H1 (cell line): ENCODE measurements at regions not wholly inside any gene's neighbourhood (a gene's known extent, or its start where the extent isn't known, plus 50 kb on each side); places are given as distances from the start of the nearest gene placed in this dataset.

Experiments used
- BCL11A ChIP-seq, 2 experiments: IDR thresholded peaks; one replicate each; pipeline ENCODE4 v1.6.1; 2011; ENCODE audit warnings: low read depth in 2 of 2, low read length in 2 of 2, mild to moderate bottlenecking in 2 of 2
- CHD1 ChIP-seq: IDR thresholded peaks from 2 replicates; pipeline ENCODE4 v1.6.1; 2012; ENCODE audit warnings: low read depth, low read length, improper control_type of control experiment
- CREB1 ChIP-seq: IDR thresholded peaks from 2 replicates; pipeline ENCODE4 v1.6.1; 2012; ENCODE audit warnings: inconsistent platforms
- EZH2 ChIP-seq: fragments of 200-600 bp; sonication (generic); IDR thresholded peaks from 2 replicates; pipeline ENCODE4 v1.7.1; 2012; ENCODE audit warnings: low read depth, mild to moderate bottlenecking, moderate library complexity, low read length, inconsistent platforms; ENCODE audit not compliant: severe bottlenecking
- FOSL1 ChIP-seq: IDR thresholded peaks from 2 replicates; pipeline ENCODE4 v1.6.1; 2011; ENCODE audit warnings: mild to moderate bottlenecking, low read depth, low read length, moderate library complexity; ENCODE audit not compliant: insufficient read depth
- HDAC6 ChIP-seq: IDR thresholded peaks from one replicate; pipeline ENCODE4 v1.7.1; 2012; ENCODE audit warnings: low read depth, mild to moderate bottlenecking, inconsistent platforms, low read length, moderate library complexity
- KDM5A ChIP-seq: fragments of 200-600 bp; IDR thresholded peaks from 2 replicates; pipeline ENCODE4 v1.7.1; 2012; ENCODE audit warnings: mild to moderate bottlenecking, low read length, inconsistent platforms, mixed read lengths
- MAFK ChIP-seq: IDR thresholded peaks from 2 replicates; pipeline ENCODE4 v1.6.1; 2012; ENCODE audit warnings: low read depth, mild to moderate bottlenecking, improper control_type of control experiment, low read length
- MAX ChIP-seq: IDR thresholded peaks from 2 replicates; pipeline ENCODE4 v1.6.1; 2012; ENCODE audit warnings: inconsistent platforms
- PHF8 ChIP-seq: fragments of 200-600 bp; sonication (generic); conservative IDR thresholded peaks from 2 replicates; pipeline ENCODE4 v1.7.1; 2012; ENCODE audit warnings: low read depth, mild to moderate bottlenecking, inconsistent platforms, low read length, moderate library complexity
- POU5F1 ChIP-seq: IDR thresholded peaks from 2 replicates; pipeline ENCODE4 v1.6.1; 2011; ENCODE audit warnings: low read depth, mild to moderate bottlenecking, low read length, moderate library complexity
- RBBP5 ChIP-seq: IDR thresholded peaks from 2 replicates; pipeline ENCODE4 v1.7.1; 2012; ENCODE audit warnings: low read depth, mild to moderate bottlenecking, inconsistent platforms, low read length, moderate library complexity, borderline replicate concordance
- SIRT6 ChIP-seq: IDR thresholded peaks from one replicate; pipeline ENCODE4 v1.7.1; 2012; ENCODE audit warnings: low read length, inconsistent platforms
- SP1 ChIP-seq: IDR thresholded peaks from 2 replicates; pipeline ENCODE4 v1.6.1; 2011; ENCODE audit warnings: low read depth, low read length
- SRF ChIP-seq: IDR thresholded peaks from 2 replicates; pipeline ENCODE4 v1.6.1; 2011; ENCODE audit warnings: mild to moderate bottlenecking, low read depth, low read length, moderate library complexity
- USF2 ChIP-seq: IDR thresholded peaks from 2 replicates; pipeline ENCODE4 v1.6.1; 2011; ENCODE audit warnings: low read length, improper control_type of control experiment

GRCh38 chr6:20309186-20309585, 92.5 kb upstream of the E2F3 start (continued):
- no peak for TF ChIP-seq RBBP5
- TF ChIP-seq PHF8 = no peak
- no peak for TF ChIP-seq SP1
- no peak for TF ChIP-seq KDM5A
- no peak for TF ChIP-seq SIRT6
- no peak for TF ChIP-seq MAFK
- no peak for TF ChIP-seq MAX
- no peak for TF ChIP-seq POU5F1
- no peak for TF ChIP-seq EZH2
- TF ChIP-seq CHD1 = no peak
- TF ChIP-seq FOSL1 = no peak
- TF ChIP-seq CREB1 = no peak
- no peak for TF ChIP-seq HDAC6
- TF ChIP-seq USF2 = no peak
- TF ChIP-seq BCL11A (IDR thresholded peaks at IDR 0.05; ENCODE audit: low read depth in 2 of 2, low read length in 2 of 2) = no peak
- no peak for TF ChIP-seq SRF
